ENCODE measurements at regions not wholly inside any gene's neighbourhood (a gene's known extent, or its start where the extent isn't known, plus 50 kb on each side); places are given as distances from the start of the nearest gene placed in this dataset.

- no peak for TF ChIP-seq REST (IDR thresholded peaks at IDR 0.05; ENCODE audit: unreplicated experiment)
- no peak for TF ChIP-seq ZNF462 (CRISPR knock-in tag; IDR thresholded peaks at IDR 0.05)
- TF ChIP-seq CTCF (conservative IDR thresholded peaks at IDR 0.05; ENCODE audit: low read depth in 2 of 2): no peak
- TF ChIP-seq CREB1 (CRISPR knock-in tag; IDR thresholded peaks at IDR 0.05; ENCODE audit: low read depth): no peak
- TF ChIP-seq POLR2AphosphoS5 (IDR thresholded peaks at IDR 0.05; ENCODE audit: low read depth): no peak
Observed at GRCh38 chr2:146532509-146533147, 1312.2 kb upstream of the ACVR2A start.

Measured in GM23338 (cell line).